ENCODE measurements at regions not wholly inside any gene's neighbourhood (a gene's known extent, or its start where the extent isn't known, plus 50 kb on each side); places are given as distances from the start of the nearest gene placed in this dataset.

- ChIA-PET CTCF (interaction anchor here (0.6 kb wide), 1 partner anchor 346 kb away, joined by 3 read pairs; no protein-coding TSS in a partner anchor), SMC1A (ENCODE audit: uncharacterized antibody, unreplicated experiment) (no interaction called here), RAD21 (ENCODE audit: unreplicated experiment) (no interaction called here), POLR2A (no interaction called here)
- Histone ChIP-seq H4K20me1 (ENCODE audit: control insufficient read depth, insufficient read depth) (no peaks in the 10 kb centered on the region), H3K27ac (ENCODE audit: control insufficient read depth, insufficient read depth) (no peak overlapping the region), H2AFZ (ENCODE audit: control insufficient read depth, low read depth, low read length) (no peak overlapping the region), H3K4me2 (ENCODE audit: control insufficient read depth, insufficient read depth) (no peak overlapping the region), H3K4me3 (no peak overlapping the region), H3K9ac (ENCODE audit: control insufficient read depth, insufficient read depth, low read length) (no peak overlapping the region), H3K36me3 (ENCODE audit: control insufficient read depth in 2 of 2, insufficient read depth in 2 of 2, low read length in 1 of 2) (no peaks in the 10 kb centered on the region), H3K27me3 (replicated peaks in 1 of 2; ENCODE audit: control insufficient read depth in 2 of 2, insufficient read depth in 2 of 2, low read length in 1 of 2) (0 out of 4 replicates have a peak, but pooled peaks cover 0 to 1% of the 10 kb centered on the region in 2 experiments), H3K9me3 (replicated peaks; ENCODE audit: control insufficient read depth, insufficient read depth, low read length) (no peaks in the 10 kb centered on the region), H3K4me1 (ENCODE audit: control insufficient read depth, insufficient read depth, low read length) (no peaks in the 10 kb centered on the region), H3K79me2 (ENCODE audit: control insufficient read depth, insufficient read depth, low read length) (no peaks in the 10 kb centered on the region)
- BruUV-seq (replicated peaks) = no TSS peak
- ATAC-seq (no peak), FAIRE-seq (no peak), DNase-seq (ENCODE audit: low read depth, low spot score) (no peak)
- in situ Hi-C loops (cut with MboI) = no loop called here
- intact Hi-C loops (cut with micrococcal nuclease; ENCODE audit: unreplicated experiment) = no loop called here
- 25% methylated on average over 11 of the region's 11 CpGs for WGBS (ENCODE audit: insufficient coverage, insufficient replicate concordance, low lambda C conversion rate, missing lambda C conversion rate)
- TF ChIP-seq MLLT1 (IDR thresholded peaks at IDR 0.05) (no peak), TCF12 (IDR thresholded peaks at IDR 0.05; ENCODE audit: low read depth, low read length) (no peak), ZNF24 (IDR thresholded peaks at IDR 0.05) (no peak), FOXK2 (IDR thresholded peaks at IDR 0.05) (no peak), IKZF1 (conservative IDR thresholded peaks at IDR 0.05) (no peak), SREBF1 (IDR thresholded peaks at IDR 0.05; ENCODE audit: low read length) (no peak), RB1 (IDR thresholded peaks at IDR 0.05; ENCODE audit: borderline replicate concordance) (no peak), IRF4 (IDR thresholded peaks at IDR 0.05; ENCODE audit: low read depth, low read length) (no peak), TAF1 (IDR thresholded peaks at IDR 0.05; ENCODE audit: borderline replicate concordance, low read depth, low read length) (no peak), ZNF274 (IDR thresholded peaks at IDR 0.05; ENCODE audit: insufficient read depth, insufficient read length) (no peak), SPI1 (IDR thresholded peaks at IDR 0.05; ENCODE audit: borderline replicate concordance, insufficient read depth, low read depth, low read length) (no peak), IRF5 (IDR thresholded peaks at IDR 0.05; ENCODE audit: borderline replicate concordance) (no peak)
These were observed 74.7 kb upstream of the AKT3 start for GRCh38 chr1:243924588-243925349.
